Thyroid gland (tissue), 4 donors: ENCODE measurements at regions not wholly inside any gene's neighbourhood (a gene's known extent, or its start where the extent isn't known, plus 50 kb on each side); places are given as distances from the start of the nearest gene placed in this dataset.

Source experiments
- POLR2A ChIP-seq, 2 donors: fragments of 450-650 bp; IDR thresholded peaks; one replicate each; pipeline ENCODE4 v1.6.1; 2017; ENCODE audit warnings: antibody characterized with exemption in 2 of 2, mild to moderate bottlenecking in 2 of 2, moderate library complexity in 1 of 2
- TF ChIP-seq, protein P1 (sequence below), 6 experiments: fragments of 200-600 bp in 3 of 6; fragments of 450-650 bp in 3 of 6; sonication (generic) in 3 of 6; IDR thresholded peaks; one replicate each; pipeline ENCODE4 v1.5.1; 2016 to 2019; ENCODE audit warnings: antibody characterized with exemption in 6 of 6, mild to moderate bottlenecking in 2 of 6, inconsistent platforms in 1 of 6, moderate library complexity in 1 of 6

DNA sequence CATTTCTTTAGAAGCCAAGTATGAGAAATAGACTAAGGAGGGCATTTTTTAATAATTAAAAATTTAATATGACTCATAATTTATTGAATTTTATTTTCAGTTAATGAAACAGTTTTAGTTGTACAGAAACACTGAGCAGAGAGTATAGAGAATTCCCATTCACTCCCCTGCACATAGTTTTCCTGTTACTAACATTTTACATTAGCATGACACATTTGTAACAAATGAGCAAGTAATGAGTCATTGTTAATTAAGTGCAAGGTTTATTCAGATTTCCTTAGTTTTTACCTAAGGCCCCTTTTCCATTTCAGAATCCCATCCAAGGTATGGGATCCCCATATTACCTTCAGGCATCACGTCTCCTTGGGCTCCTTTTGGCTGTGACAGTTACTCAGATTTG is 271.5 kb upstream of the FZD8 start:
- TF ChIP-seq, protein P1, sequence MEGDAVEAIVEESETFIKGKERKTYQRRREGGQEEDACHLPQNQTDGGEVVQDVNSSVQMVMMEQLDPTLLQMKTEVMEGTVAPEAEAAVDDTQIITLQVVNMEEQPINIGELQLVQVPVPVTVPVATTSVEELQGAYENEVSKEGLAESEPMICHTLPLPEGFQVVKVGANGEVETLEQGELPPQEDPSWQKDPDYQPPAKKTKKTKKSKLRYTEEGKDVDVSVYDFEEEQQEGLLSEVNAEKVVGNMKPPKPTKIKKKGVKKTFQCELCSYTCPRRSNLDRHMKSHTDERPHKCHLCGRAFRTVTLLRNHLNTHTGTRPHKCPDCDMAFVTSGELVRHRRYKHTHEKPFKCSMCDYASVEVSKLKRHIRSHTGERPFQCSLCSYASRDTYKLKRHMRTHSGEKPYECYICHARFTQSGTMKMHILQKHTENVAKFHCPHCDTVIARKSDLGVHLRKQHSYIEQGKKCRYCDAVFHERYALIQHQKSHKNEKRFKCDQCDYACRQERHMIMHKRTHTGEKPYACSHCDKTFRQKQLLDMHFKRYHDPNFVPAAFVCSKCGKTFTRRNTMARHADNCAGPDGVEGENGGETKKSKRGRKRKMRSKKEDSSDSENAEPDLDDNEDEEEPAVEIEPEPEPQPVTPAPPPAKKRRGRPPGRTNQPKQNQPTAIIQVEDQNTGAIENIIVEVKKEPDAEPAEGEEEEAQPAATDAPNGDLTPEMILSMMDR (IDR thresholded peaks at IDR 0.05) = no peak
- no peak for TF ChIP-seq POLR2A (IDR thresholded peaks at IDR 0.05)
